ENCODE measurements at regions not wholly inside any gene's neighbourhood (a gene's known extent, or its start where the extent isn't known, plus 50 kb on each side); places are given as distances from the start of the nearest gene placed in this dataset.

DNA sequence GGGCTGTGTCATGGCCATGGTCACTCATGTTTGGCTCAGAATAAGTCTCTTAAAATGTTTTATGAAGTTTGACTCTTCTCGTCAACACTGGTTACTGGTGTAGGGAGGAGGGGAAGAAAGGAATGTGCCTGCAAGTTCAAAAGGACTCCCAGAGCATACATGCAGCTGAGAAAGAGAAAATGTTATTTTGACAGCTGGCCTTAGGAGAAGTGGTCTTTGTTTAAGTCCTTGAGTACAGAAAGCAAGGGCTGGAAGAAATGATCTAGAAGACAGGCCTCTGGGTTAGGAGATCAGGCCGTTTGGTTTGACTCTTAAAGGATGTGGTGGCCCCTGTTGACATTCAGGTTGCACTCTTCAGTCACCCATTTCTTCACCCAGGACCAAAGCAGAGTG is 245.5 kb downstream of the REEP3 start:
- Histone ChIP-seq H3K14ac (ENCODE audit: low read length in 2 of 2) (no peak overlapping the region), H3K27ac (ENCODE audit: low read length, poor library complexity, severe bottlenecking) (peak overlapping the region; percentile 79)
- 17% methylated on average over 2 of the region's 2 CpGs for WGBS

DNA sequence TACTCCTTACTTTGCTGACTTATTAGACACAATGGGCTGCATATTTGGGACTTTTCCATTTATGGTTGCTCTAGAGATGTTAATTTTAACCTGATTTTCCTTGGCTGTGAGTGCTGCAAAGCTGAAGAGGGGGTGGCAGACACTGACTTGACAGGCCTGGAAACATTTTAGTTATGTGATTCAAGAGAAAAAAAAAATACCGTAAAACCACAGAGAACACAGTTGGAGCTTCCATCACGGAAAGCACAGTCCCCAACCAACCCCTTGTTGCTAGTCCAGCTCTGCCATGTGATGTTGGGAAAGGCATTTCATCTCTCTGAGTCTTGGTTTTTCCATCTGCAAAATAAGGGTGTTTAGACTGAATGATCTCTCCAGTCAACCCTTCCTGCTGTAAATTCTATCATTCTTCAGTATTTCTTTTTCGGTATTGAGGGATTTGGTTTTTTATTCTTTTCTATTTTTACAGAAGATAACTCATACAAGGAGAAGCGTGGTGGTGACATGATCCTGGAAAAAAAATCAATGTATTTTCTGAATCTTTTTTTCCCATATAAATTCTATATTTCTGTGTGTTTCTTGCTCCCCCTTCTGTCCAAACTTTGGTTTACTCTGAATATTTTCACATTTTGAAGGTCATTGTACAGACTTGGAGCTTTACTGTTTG is 246.1 kb downstream of the REEP3 start:
- H3K4me3 ChIP-seq (ENCODE audit: insufficient read depth in 1 of 2, low read depth in 1 of 2, low read length in 2 of 2), result no peak overlapping the region
- peak; percentile 75 for DNase-seq
- H3K14ac ChIP-seq (ENCODE audit: low read length in 2 of 2), result no peak overlapping the region
- H3K4ac ChIP-seq (ENCODE audit: low read depth in 1 of 2, low read length in 2 of 2), result no peak overlapping the region
- H3K36me3 ChIP-seq (ENCODE audit: control insufficient read depth in 1 of 2, insufficient read depth in 2 of 2, low read depth in 1 of 2, low read length in 2 of 2), result no peaks in the 10 kb centered on the region
- no peaks in the 10 kb centered on the region for H3K79me1 ChIP-seq (replicated peaks; ENCODE audit: low read length, poor library complexity, severe bottlenecking)
- no peak overlapping the region for H2BK12ac ChIP-seq (ENCODE audit: low read length in 2 of 2)
- H4K8ac ChIP-seq (ENCODE audit: low read length), result no peak overlapping the region
- H2BK15ac ChIP-seq (ENCODE audit: low read depth, poor library complexity, severe bottlenecking), result no peak overlapping the region
- no peak overlapping the region for H3K18ac ChIP-seq (ENCODE audit: low read depth in 1 of 2, low read length in 2 of 2)
- H2BK120ac ChIP-seq (ENCODE audit: low read depth, low read length), result no peak overlapping the region
- H3K9me3 ChIP-seq (ENCODE audit: control insufficient read depth, low read length), result no peaks in the 10 kb centered on the region
- H3K4me1 ChIP-seq (ENCODE audit: control insufficient read depth, insufficient read depth, low read depth, low read length), result peaks cover 3% of the 10 kb centered on the region
- peak overlapping the region; percentile 64 for H3K9ac ChIP-seq (ENCODE audit: low read length)
- H3K23ac ChIP-seq (ENCODE audit: low read length in 2 of 2), result no peak overlapping the region
- H3K27ac ChIP-seq (ENCODE audit: low read length, poor library complexity, severe bottlenecking), result peak overlapping the region; percentile 79
- H2AFZ ChIP-seq (ENCODE audit: low read depth, low read length), result no peak overlapping the region
- H2BK5ac ChIP-seq (ENCODE audit: low read depth, low read length, poor library complexity, severe bottlenecking), result no peak overlapping the region
- no peak overlapping the region for H3K4me2 ChIP-seq (ENCODE audit: low read length, poor library complexity, severe bottlenecking)
- no peak overlapping the region for H4K91ac ChIP-seq (ENCODE audit: low read length)
- 67% methylated on average over 1 of the region's 4 CpGs for WGBS
- no peak overlapping the region for H2AK5ac ChIP-seq (ENCODE audit: low read length, severe bottlenecking)
- no peaks in the 10 kb centered on the region for H3K27me3 ChIP-seq (ENCODE audit: control insufficient read depth in 1 of 2, insufficient read depth in 1 of 2, low read length in 2 of 2)

More for the DNA sequence above, 245.5 kb downstream of the REEP3 start:
- Histone ChIP-seq H4K91ac (ENCODE audit: low read length) (no peak overlapping the region), H3K4me1 (ENCODE audit: control insufficient read depth, insufficient read depth, low read depth, low read length) (peaks cover 3% of the 10 kb centered on the region), H3K36me3 (ENCODE audit: control insufficient read depth in 1 of 2, insufficient read depth in 2 of 2, low read depth in 1 of 2, low read length in 2 of 2) (no peaks in the 10 kb centered on the region), H2BK5ac (ENCODE audit: low read depth, low read length, poor library complexity, severe bottlenecking) (no peak overlapping the region), H3K23ac (ENCODE audit: low read length in 2 of 2) (no peak overlapping the region), H3K9me3 (ENCODE audit: control insufficient read depth, low read length) (no peaks in the 10 kb centered on the region), H3K4ac (ENCODE audit: low read depth in 1 of 2, low read length in 2 of 2) (no peak overlapping the region), H3K27me3 (ENCODE audit: control insufficient read depth in 1 of 2, insufficient read depth in 1 of 2, low read length in 2 of 2) (no peaks in the 10 kb centered on the region), H3K79me1 (replicated peaks; ENCODE audit: low read length, poor library complexity, severe bottlenecking) (no peaks in the 10 kb centered on the region), H3K9ac (ENCODE audit: low read length) (peak overlapping the region; percentile 64), H2AK5ac (ENCODE audit: low read length, severe bottlenecking) (no peak overlapping the region), H3K4me2 (ENCODE audit: low read length, poor library complexity, severe bottlenecking) (peak overlapping the region; percentile 28), H2BK120ac (ENCODE audit: low read depth, low read length) (no peak overlapping the region), H2AFZ (ENCODE audit: low read depth, low read length) (no peak overlapping the region), H2BK12ac (ENCODE audit: low read length in 2 of 2) (no peak overlapping the region), H2BK15ac (ENCODE audit: low read depth, poor library complexity, severe bottlenecking) (no peak overlapping the region), H3K18ac (ENCODE audit: low read depth in 1 of 2, low read length in 2 of 2) (no peak overlapping the region), H4K8ac (ENCODE audit: low read length) (no peak overlapping the region), H3K4me3 (ENCODE audit: insufficient read depth in 1 of 2, low read depth in 1 of 2, low read length in 2 of 2) (no peak overlapping the region)
- DNase-seq, result no peak

DNA sequence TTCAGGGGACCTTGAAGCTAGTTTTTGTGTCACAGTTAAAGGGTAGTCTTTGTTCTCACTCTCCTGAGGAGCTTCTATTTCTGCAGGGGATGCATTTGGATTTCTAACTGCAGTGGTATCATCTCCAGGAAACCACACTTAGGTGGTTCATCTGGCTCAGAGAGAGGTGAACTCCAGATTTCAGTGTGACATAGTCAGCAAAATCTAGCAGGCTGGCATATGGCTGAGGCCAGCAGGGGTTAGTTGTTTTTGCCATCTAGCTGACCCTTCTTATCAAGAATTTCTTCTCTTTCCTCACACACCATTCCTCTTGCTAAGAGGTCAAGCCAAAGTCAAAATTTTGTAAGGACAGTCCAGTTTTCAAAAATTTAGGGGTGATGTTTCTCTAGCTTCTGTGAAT is 248.2 kb downstream of the REEP3 start:
- Histone ChIP-seq H3K36me3 (ENCODE audit: control insufficient read depth in 1 of 2, insufficient read depth in 2 of 2, low read depth in 1 of 2, low read length in 2 of 2) (no peaks in the 10 kb centered on the region), H3K23ac (ENCODE audit: low read length in 2 of 2) (no peak overlapping the region), H3K27me3 (ENCODE audit: control insufficient read depth in 1 of 2, insufficient read depth in 1 of 2, low read length in 2 of 2) (no peaks in the 10 kb centered on the region)

DNA sequence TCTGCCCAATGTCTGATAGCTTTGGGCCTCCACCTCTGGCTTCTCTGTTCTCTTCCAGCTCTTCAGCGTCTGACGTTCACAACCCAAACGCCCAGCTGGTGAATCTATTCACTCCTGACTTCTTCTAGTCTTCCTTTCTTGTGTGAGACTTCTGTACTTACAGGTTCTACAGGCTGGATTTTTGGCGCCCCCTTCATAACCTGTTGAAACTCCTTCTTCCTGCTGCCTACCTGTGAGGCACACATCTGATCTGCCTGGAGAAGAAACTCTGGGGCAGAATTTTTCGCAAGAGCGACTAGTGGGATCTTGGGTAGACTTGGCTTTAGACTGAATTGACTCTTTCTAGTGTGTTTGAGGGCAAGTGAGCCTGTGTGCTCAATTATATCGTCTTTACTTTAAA is 249.3 kb downstream of the REEP3 start:
- H3K14ac ChIP-seq (ENCODE audit: low read length in 2 of 2), result no peak overlapping the region
- H3K4me3 ChIP-seq (ENCODE audit: insufficient read depth in 1 of 2, low read depth in 1 of 2, low read length in 2 of 2), result no peak overlapping the region
- no peak overlapping the region for H3K4me2 ChIP-seq (ENCODE audit: low read length, poor library complexity, severe bottlenecking)
- no peak overlapping the region for H3K27ac ChIP-seq (ENCODE audit: low read length, poor library complexity, severe bottlenecking)
- H2BK5ac ChIP-seq (ENCODE audit: low read depth, low read length, poor library complexity, severe bottlenecking), result no peak overlapping the region
- no peak overlapping the region for H4K8ac ChIP-seq (ENCODE audit: low read length)
- no peak overlapping the region for H2BK12ac ChIP-seq (ENCODE audit: low read length in 2 of 2)
- H2BK15ac ChIP-seq (ENCODE audit: low read depth, poor library complexity, severe bottlenecking), result no peak overlapping the region
- no peak overlapping the region for H2AFZ ChIP-seq (ENCODE audit: low read depth, low read length)
- H3K4me1 ChIP-seq (ENCODE audit: control insufficient read depth, insufficient read depth, low read depth, low read length), result no peaks in the 10 kb centered on the region
- no peaks in the 10 kb centered on the region for H3K9me3 ChIP-seq (ENCODE audit: control insufficient read depth, low read length)
- no peaks in the 10 kb centered on the region for H3K79me1 ChIP-seq (replicated peaks; ENCODE audit: low read length, poor library complexity, severe bottlenecking)
- H3K18ac ChIP-seq (ENCODE audit: low read depth in 1 of 2, low read length in 2 of 2), result no peak overlapping the region
- no peaks in the 10 kb centered on the region for H3K27me3 ChIP-seq (ENCODE audit: control insufficient read depth in 1 of 2, insufficient read depth in 1 of 2, low read length in 2 of 2)
- no peaks in the 10 kb centered on the region for H3K36me3 ChIP-seq (ENCODE audit: control insufficient read depth in 1 of 2, insufficient read depth in 2 of 2, low read depth in 1 of 2, low read length in 2 of 2)
- H4K91ac ChIP-seq (ENCODE audit: low read length), result no peak overlapping the region
- no peak overlapping the region for H2AK5ac ChIP-seq (ENCODE audit: low read length, severe bottlenecking)
- no peak overlapping the region for H2BK120ac ChIP-seq (ENCODE audit: low read depth, low read length)
- no peak overlapping the region for H3K4ac ChIP-seq (ENCODE audit: low read depth in 1 of 2, low read length in 2 of 2)
- H3K9ac ChIP-seq (ENCODE audit: low read length), result no peak overlapping the region
- WGBS, result 82% methylated on average over 7 of the region's 7 CpGs
- no peak for DNase-seq
- H3K23ac ChIP-seq (ENCODE audit: low read length in 2 of 2), result no peak overlapping the region

More for the DNA sequence above, 248.2 kb downstream of the REEP3 start:
- H3K4ac ChIP-seq (ENCODE audit: low read depth in 1 of 2, low read length in 2 of 2), result no peak overlapping the region
- no peak overlapping the region for H3K9ac ChIP-seq (ENCODE audit: low read length)
- H2BK12ac ChIP-seq (ENCODE audit: low read length in 2 of 2), result no peak overlapping the region
- no peak overlapping the region for H3K4me3 ChIP-seq (ENCODE audit: insufficient read depth in 1 of 2, low read depth in 1 of 2, low read length in 2 of 2)
- H4K91ac ChIP-seq (ENCODE audit: low read length), result no peak overlapping the region
- H4K8ac ChIP-seq (ENCODE audit: low read length), result no peak overlapping the region
- H3K4me1 ChIP-seq (ENCODE audit: control insufficient read depth, insufficient read depth, low read depth, low read length), result peaks cover 3% of the 10 kb centered on the region
- no peak overlapping the region for H3K27ac ChIP-seq (ENCODE audit: low read length, poor library complexity, severe bottlenecking)
- DNase-seq, result no peak
- no peak overlapping the region for H3K14ac ChIP-seq (ENCODE audit: low read length in 2 of 2)
- H2AK5ac ChIP-seq (ENCODE audit: low read length, severe bottlenecking), result no peak overlapping the region
- no peak overlapping the region for H2AFZ ChIP-seq (ENCODE audit: low read depth, low read length)
- no peaks in the 10 kb centered on the region for H3K79me1 ChIP-seq (replicated peaks; ENCODE audit: low read length, poor library complexity, severe bottlenecking)
- H2BK120ac ChIP-seq (ENCODE audit: low read depth, low read length), result peak overlapping the region; percentile 52
- H3K18ac ChIP-seq (ENCODE audit: low read depth in 1 of 2, low read length in 2 of 2), result no peak overlapping the region
- H2BK15ac ChIP-seq (ENCODE audit: low read depth, poor library complexity, severe bottlenecking), result no peak overlapping the region
- H3K9me3 ChIP-seq (ENCODE audit: control insufficient read depth, low read length), result no peaks in the 10 kb centered on the region
- H3K4me2 ChIP-seq (ENCODE audit: low read length, poor library complexity, severe bottlenecking), result no peak overlapping the region
- H2BK5ac ChIP-seq (ENCODE audit: low read depth, low read length, poor library complexity, severe bottlenecking), result no peak overlapping the region

Measured in mesenchymal stem cell (in vitro differentiated cells and primary cell).